Epithelial cell of proximal tubule (primary cell): ENCODE measurements at regions not wholly inside any gene's neighbourhood (a gene's known extent, or its start where the extent isn't known, plus 50 kb on each side); places are given as distances from the start of the nearest gene placed in this dataset.
A peak's percentile ranks its signal among the peaks of the same experiment; 100 is the strongest.

Experiments
- DNase-seq: peaks from one replicate; pipeline ENCODE4 v3.0.0-alpha.2; 2011; ENCODE audit warnings: low read depth
- H3K4me3 ChIP-seq: 2 replicates; pipeline ENCODE4 v1.5.1; 2011; ENCODE audit warnings: low read depth, mild to moderate bottlenecking, low read length
- CTCF ChIP-seq: conservative IDR thresholded peaks from 2 replicates; pipeline ENCODE4 v1.5.1; 2012; ENCODE audit warnings: low read depth, mild to moderate bottlenecking, low read length

- H3K4me3 ChIP-seq = no peak overlapping the region
- DNase-seq = no peak
- no peak for TF ChIP-seq CTCF
Observed at GRCh38 chr1:188244681-188245080, 1415.9 kb downstream of the PLA2G4A start.

GRCh38 chr1:188247255-188247654, 1418.5 kb downstream of the PLA2G4A start:
- no peak for DNase-seq
- TF ChIP-seq CTCF = no peak
- H3K4me3 ChIP-seq = no peak overlapping the region

- DNase-seq = no peak
- H3K4me3 ChIP-seq = no peak overlapping the region
- TF ChIP-seq CTCF = no peak
Observed at GRCh38 chr1:188249811-188250210, 1421.1 kb downstream of the PLA2G4A start.

GRCh38 chr1:188251036-188251435, 1422.3 kb downstream of the PLA2G4A start:
- DNase-seq = no peak
- TF ChIP-seq CTCF = no peak

GRCh38 chr1:188261849-188262248, 1433.1 kb downstream of the PLA2G4A start:
- TF ChIP-seq CTCF = no peak
- H3K4me3 ChIP-seq = no peak overlapping the region
- DNase-seq = no peak

More at GRCh38 chr1:188251036-188251435, 1422.3 kb downstream of the PLA2G4A start:
- no peak overlapping the region for H3K4me3 ChIP-seq

DNA sequence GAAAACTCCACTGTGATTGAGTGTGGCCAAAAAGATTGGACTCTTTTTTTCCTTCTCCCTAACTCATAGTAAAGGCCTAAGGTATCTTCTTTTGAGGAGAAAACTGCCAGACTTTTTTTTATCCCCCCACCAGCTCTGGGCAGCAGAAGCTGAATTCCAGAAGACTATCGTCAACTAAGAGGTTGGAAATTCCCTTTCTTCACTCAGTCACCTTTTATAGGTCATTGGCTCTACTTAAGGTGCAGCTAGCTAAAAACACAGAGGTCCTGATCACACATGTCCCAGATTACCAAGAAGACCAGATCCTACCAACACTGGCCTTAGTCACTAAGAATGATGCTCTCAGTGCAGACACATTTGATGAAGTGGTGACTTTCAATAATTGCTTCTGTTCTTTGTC, 1441.2 kb downstream of the PLA2G4A start:
- DNase-seq = peak; percentile 42
- no peak overlapping the region for H3K4me3 ChIP-seq
- TF ChIP-seq CTCF = no peak

DNA sequence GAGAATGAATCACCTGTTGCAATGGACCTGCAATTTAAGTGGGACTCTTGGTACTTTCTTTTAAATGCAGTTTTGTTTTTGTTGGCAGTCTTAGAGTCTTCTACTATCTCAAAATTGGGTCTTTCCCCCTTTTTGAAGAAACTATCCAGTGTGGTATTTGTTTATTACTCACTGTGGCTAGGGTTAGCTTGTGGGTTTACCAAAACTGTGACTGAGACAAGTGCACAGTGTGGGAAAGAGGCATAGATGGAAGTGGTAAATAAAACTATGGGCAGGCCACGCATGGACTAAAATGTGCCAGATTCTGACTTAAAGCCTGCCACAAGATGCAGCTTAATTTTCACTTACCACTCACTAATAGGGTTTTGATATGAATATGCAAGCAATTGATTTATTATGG, 1441.7 kb downstream of the PLA2G4A start:
- no peak for DNase-seq
- no peak for TF ChIP-seq CTCF
- H3K4me3 ChIP-seq = no peak overlapping the region
